ENCODE measurements at regions not wholly inside any gene's neighbourhood (a gene's known extent, or its start where the extent isn't known, plus 50 kb on each side); places are given as distances from the start of the nearest gene placed in this dataset.

- H3K4me1 ChIP-seq (ENCODE audit: insufficient read depth, low read length, poor library complexity, severe bottlenecking): no peaks in the 10 kb centered on the region
- H3K27ac ChIP-seq (ENCODE audit: low read depth, low read length, poor library complexity, severe bottlenecking): no peak overlapping the region
- BruUV-seq (replicated peaks): no TSS peak
- H3K9me3 ChIP-seq (ENCODE audit: low read length): no peaks in the 10 kb centered on the region
- DNase-seq (ENCODE audit: low spot score): no peak
- no peaks in the 10 kb centered on the region for H3K9me2 ChIP-seq (ENCODE audit: insufficient read depth, low read length)
- H4K20me1 ChIP-seq (ENCODE audit: insufficient read depth, low read length): no peaks in the 10 kb centered on the region
- H3K79me2 ChIP-seq (ENCODE audit: insufficient read depth, low read depth, low read length): no peaks in the 10 kb centered on the region
- H3K36me3 ChIP-seq (ENCODE audit: insufficient read depth, low read length): no peaks in the 10 kb centered on the region
- no peak overlapping the region for H3K4me3 ChIP-seq (ENCODE audit: low read depth, low read length, poor library complexity, severe bottlenecking)
- TF ChIP-seq, protein P1, sequence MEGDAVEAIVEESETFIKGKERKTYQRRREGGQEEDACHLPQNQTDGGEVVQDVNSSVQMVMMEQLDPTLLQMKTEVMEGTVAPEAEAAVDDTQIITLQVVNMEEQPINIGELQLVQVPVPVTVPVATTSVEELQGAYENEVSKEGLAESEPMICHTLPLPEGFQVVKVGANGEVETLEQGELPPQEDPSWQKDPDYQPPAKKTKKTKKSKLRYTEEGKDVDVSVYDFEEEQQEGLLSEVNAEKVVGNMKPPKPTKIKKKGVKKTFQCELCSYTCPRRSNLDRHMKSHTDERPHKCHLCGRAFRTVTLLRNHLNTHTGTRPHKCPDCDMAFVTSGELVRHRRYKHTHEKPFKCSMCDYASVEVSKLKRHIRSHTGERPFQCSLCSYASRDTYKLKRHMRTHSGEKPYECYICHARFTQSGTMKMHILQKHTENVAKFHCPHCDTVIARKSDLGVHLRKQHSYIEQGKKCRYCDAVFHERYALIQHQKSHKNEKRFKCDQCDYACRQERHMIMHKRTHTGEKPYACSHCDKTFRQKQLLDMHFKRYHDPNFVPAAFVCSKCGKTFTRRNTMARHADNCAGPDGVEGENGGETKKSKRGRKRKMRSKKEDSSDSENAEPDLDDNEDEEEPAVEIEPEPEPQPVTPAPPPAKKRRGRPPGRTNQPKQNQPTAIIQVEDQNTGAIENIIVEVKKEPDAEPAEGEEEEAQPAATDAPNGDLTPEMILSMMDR (conservative IDR thresholded peaks at IDR 0.05; ENCODE audit: low read length): no peak
- no peak for TF ChIP-seq EZH2phosphoT487 (IDR thresholded peaks at IDR 0.05; ENCODE audit: borderline replicate concordance, low read depth, low read length)
- intact Hi-C loops (cut with micrococcal nuclease; ENCODE audit: unreplicated experiment): no loop called here
- ChIA-PET CTCF (ENCODE audit: unreplicated experiment) (no interaction called here), POLR2A (no interaction called here)
- no peak overlapping the region for H2AFZ ChIP-seq (ENCODE audit: low read length)
- H3K4me2 ChIP-seq (ENCODE audit: low read length): no peak overlapping the region
These were observed 337.4 kb upstream of the SFRP2 start for GRCh38 chr4:154126276-154126675.

- intact Hi-C loops (cut with micrococcal nuclease; ENCODE audit: unreplicated experiment): no loop called here
- no peak overlapping the region for H3K4me3 ChIP-seq (ENCODE audit: low read depth, low read length, poor library complexity, severe bottlenecking)
- no peaks in the 10 kb centered on the region for H3K9me3 ChIP-seq (ENCODE audit: low read length)
- no peaks in the 10 kb centered on the region for H3K79me2 ChIP-seq (ENCODE audit: insufficient read depth, low read depth, low read length)
- H2AFZ ChIP-seq (ENCODE audit: low read length): no peak overlapping the region
- no peaks in the 10 kb centered on the region for H3K4me1 ChIP-seq (ENCODE audit: insufficient read depth, low read length, poor library complexity, severe bottlenecking)
- H3K27ac ChIP-seq (ENCODE audit: low read depth, low read length, poor library complexity, severe bottlenecking): no peak overlapping the region
- no peaks in the 10 kb centered on the region for H4K20me1 ChIP-seq (ENCODE audit: insufficient read depth, low read length)
- TF ChIP-seq EZH2phosphoT487 (IDR thresholded peaks at IDR 0.05; ENCODE audit: borderline replicate concordance, low read depth, low read length): no peak
- TF ChIP-seq, protein P1 (conservative IDR thresholded peaks at IDR 0.05; ENCODE audit: low read length): no peak
- H3K9me2 ChIP-seq (ENCODE audit: insufficient read depth, low read length): no peaks in the 10 kb centered on the region
- no peak overlapping the region for H3K4me2 ChIP-seq (ENCODE audit: low read length)
- ChIA-PET CTCF (ENCODE audit: unreplicated experiment) (no interaction called here), POLR2A (no interaction called here)
- H3K36me3 ChIP-seq (ENCODE audit: insufficient read depth, low read length): no peaks in the 10 kb centered on the region
- no TSS peak for BruUV-seq (replicated peaks)
- DNase-seq (ENCODE audit: low spot score): no peak
These were observed 336.5 kb upstream of the SFRP2 start for GRCh38 chr4:154125340-154125739.

GRCh38 chr4:154124539-154125255 lies 335.8 kb upstream of the SFRP2 start:
- Histone ChIP-seq H3K9me2 (ENCODE audit: insufficient read depth, low read length) (no peaks in the 10 kb centered on the region), H3K4me1 (ENCODE audit: insufficient read depth, low read length, poor library complexity, severe bottlenecking) (no peaks in the 10 kb centered on the region), H3K4me3 (ENCODE audit: low read depth, low read length, poor library complexity, severe bottlenecking) (no peak overlapping the region), H4K20me1 (ENCODE audit: insufficient read depth, low read length) (no peaks in the 10 kb centered on the region), H3K4me2 (ENCODE audit: low read length) (no peak overlapping the region), H3K9me3 (ENCODE audit: low read length) (no peaks in the 10 kb centered on the region), H3K79me2 (ENCODE audit: insufficient read depth, low read depth, low read length) (no peaks in the 10 kb centered on the region), H3K27ac (ENCODE audit: low read depth, low read length, poor library complexity, severe bottlenecking) (no peak overlapping the region), H2AFZ (ENCODE audit: low read length) (no peak overlapping the region), H3K36me3 (ENCODE audit: insufficient read depth, low read length) (no peaks in the 10 kb centered on the region)
- intact Hi-C loops (cut with micrococcal nuclease; ENCODE audit: unreplicated experiment): no loop called here
- no peak for DNase-seq (ENCODE audit: low spot score)
- ChIA-PET POLR2A (no interaction called here), CTCF (ENCODE audit: unreplicated experiment) (no interaction called here)
- no TSS peak for BruUV-seq (replicated peaks)
- no peak for TF ChIP-seq EZH2phosphoT487 (IDR thresholded peaks at IDR 0.05; ENCODE audit: borderline replicate concordance, low read depth, low read length)
- TF ChIP-seq, protein P1 (conservative IDR thresholded peaks at IDR 0.05; ENCODE audit: low read length): no peak

Data from OCI-LY7 (cell line).